ENCODE measurements at regions not wholly inside any gene's neighbourhood (a gene's known extent, or its start where the extent isn't known, plus 50 kb on each side); places are given as distances from the start of the nearest gene placed in this dataset.

DNA sequence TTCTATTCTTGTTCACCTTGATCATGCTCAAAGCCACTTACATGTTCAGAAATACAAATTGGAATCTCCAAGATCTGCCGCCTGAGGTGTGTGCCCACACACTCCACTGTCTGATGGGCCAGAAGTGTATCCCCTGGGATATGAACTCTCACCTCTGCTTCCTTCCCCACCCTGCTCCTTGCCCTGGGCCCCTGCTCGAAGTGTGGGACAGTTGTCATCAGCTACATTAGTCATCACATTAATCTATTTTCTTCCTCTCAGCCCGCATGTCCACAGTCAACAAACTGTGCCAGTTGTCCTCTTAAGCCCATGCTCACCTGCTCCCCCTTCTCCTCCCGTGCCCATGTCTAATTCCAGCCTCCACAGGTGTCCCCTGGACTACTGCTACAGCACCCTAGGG, 154.7 kb downstream of the PTPN20 start:
- TF ChIP-seq, protein P1, sequence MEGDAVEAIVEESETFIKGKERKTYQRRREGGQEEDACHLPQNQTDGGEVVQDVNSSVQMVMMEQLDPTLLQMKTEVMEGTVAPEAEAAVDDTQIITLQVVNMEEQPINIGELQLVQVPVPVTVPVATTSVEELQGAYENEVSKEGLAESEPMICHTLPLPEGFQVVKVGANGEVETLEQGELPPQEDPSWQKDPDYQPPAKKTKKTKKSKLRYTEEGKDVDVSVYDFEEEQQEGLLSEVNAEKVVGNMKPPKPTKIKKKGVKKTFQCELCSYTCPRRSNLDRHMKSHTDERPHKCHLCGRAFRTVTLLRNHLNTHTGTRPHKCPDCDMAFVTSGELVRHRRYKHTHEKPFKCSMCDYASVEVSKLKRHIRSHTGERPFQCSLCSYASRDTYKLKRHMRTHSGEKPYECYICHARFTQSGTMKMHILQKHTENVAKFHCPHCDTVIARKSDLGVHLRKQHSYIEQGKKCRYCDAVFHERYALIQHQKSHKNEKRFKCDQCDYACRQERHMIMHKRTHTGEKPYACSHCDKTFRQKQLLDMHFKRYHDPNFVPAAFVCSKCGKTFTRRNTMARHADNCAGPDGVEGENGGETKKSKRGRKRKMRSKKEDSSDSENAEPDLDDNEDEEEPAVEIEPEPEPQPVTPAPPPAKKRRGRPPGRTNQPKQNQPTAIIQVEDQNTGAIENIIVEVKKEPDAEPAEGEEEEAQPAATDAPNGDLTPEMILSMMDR (conservative IDR thresholded peaks at IDR 0.05; ENCODE audit: low read depth, low read length), result no peak
- TF ChIP-seq EZH2 (IDR thresholded peaks at IDR 0.05; ENCODE audit: borderline replicate concordance, low read depth, low read length, poor library complexity, severe bottlenecking), result no peak
